Activated T-helper 17 cell treated with anti-CD3 and anti-CD28 coated beads, Interleukin-2, amount 50 U/mL, for 72 hours (primary cell): ENCODE measurements at regions not wholly inside any gene's neighbourhood (a gene's known extent, or its start where the extent isn't known, plus 50 kb on each side); places are given as distances from the start of the nearest gene placed in this dataset.

Experiments used
- ATAC-seq: fragments of 150-1000 bp; cut with Tn5 transposase; replicated peaks from 2 replicates; pipeline ENCODE4 v1.10.0; 2021; ENCODE audit warnings: mild to moderate bottlenecking, moderate library complexity
- H3K27ac Mint-ChIP-seq: one replicate; pipeline ENCODE4 v1.8.0; 2022; ENCODE audit warnings: mixed read lengths
- H3K27me3 Mint-ChIP-seq: one replicate; pipeline ENCODE4 v1.8.0; 2022; ENCODE audit warnings: mixed read lengths
- H3K36me3 Mint-ChIP-seq: one replicate; pipeline ENCODE4 v1.8.0; 2022; ENCODE audit warnings: low read depth, mild to moderate bottlenecking, mixed read lengths
- H3K4me1 Mint-ChIP-seq: one replicate; pipeline ENCODE4 v1.8.0; 2022; ENCODE audit warnings: mixed read lengths
- H3K4me3 Mint-ChIP-seq: one replicate; pipeline ENCODE4 v1.8.0; 2022; ENCODE audit warnings: mild to moderate bottlenecking, mixed read lengths
- H3K9me3 Mint-ChIP-seq: one replicate; pipeline ENCODE4 v1.8.0; 2022; ENCODE audit warnings: mixed read lengths

GRCh38 chr1:30410153-30410851 is 313.1 kb downstream of the MATN1 start:
- H3K4me3 Mint-ChIP-seq = no peak overlapping the region

GRCh38 chr1:30409476-30410152 is 313.8 kb downstream of the MATN1 start:
- no peak overlapping the region for H3K27ac Mint-ChIP-seq
- no peaks in the 10 kb centered on the region for H3K4me1 Mint-ChIP-seq
- H3K9me3 Mint-ChIP-seq = no peaks in the 10 kb centered on the region
- peaks cover 14% of the 10 kb centered on the region for H3K27me3 Mint-ChIP-seq
- no peaks in the 10 kb centered on the region for H3K36me3 Mint-ChIP-seq
- no peak overlapping the region for H3K4me3 Mint-ChIP-seq
- ATAC-seq = no peak

More at GRCh38 chr1:30410153-30410851, 313.1 kb downstream of the MATN1 start:
- Mint-ChIP-seq H3K27me3 (peaks cover 14% of the 10 kb centered on the region), H3K36me3 (no peaks in the 10 kb centered on the region), H3K9me3 (no peaks in the 10 kb centered on the region), H3K27ac (no peak overlapping the region), H3K4me1 (no peaks in the 10 kb centered on the region)
- no peak for ATAC-seq

GRCh38 chr1:30407865-30408580 is 315.4 kb downstream of the MATN1 start:
- Mint-ChIP-seq H3K27ac (no peak overlapping the region), H3K4me3 (no peak overlapping the region), H3K36me3 (no peaks in the 10 kb centered on the region), H3K4me1 (no peaks in the 10 kb centered on the region), H3K27me3 (peaks cover 19% of the 10 kb centered on the region), H3K9me3 (no peaks in the 10 kb centered on the region)
- no peak for ATAC-seq

GRCh38 chr1:30406996-30407864 is 316.2 kb downstream of the MATN1 start:
- H3K36me3 Mint-ChIP-seq = no peaks in the 10 kb centered on the region
- no peaks in the 10 kb centered on the region for H3K9me3 Mint-ChIP-seq
- H3K27me3 Mint-ChIP-seq = peaks cover 22% of the 10 kb centered on the region
- H3K4me3 Mint-ChIP-seq = no peak overlapping the region
- H3K4me1 Mint-ChIP-seq = no peaks in the 10 kb centered on the region
- ATAC-seq = no peak
- no peak overlapping the region for H3K27ac Mint-ChIP-seq

GRCh38 chr1:30405631-30406212 is 317.7 kb downstream of the MATN1 start:
- no peak for ATAC-seq
- Mint-ChIP-seq H3K4me1 (no peaks in the 10 kb centered on the region), H3K27me3 (peaks cover 26% of the 10 kb centered on the region)

GRCh38 chr1:30405081-30405480 is 318.3 kb downstream of the MATN1 start:
- Mint-ChIP-seq H3K9me3 (no peaks in the 10 kb centered on the region), H3K27me3 (peaks cover 26% of the 10 kb centered on the region), H3K4me3 (no peak overlapping the region), H3K36me3 (no peaks in the 10 kb centered on the region), H3K27ac (no peak overlapping the region), H3K4me1 (no peaks in the 10 kb centered on the region)
- no peak for ATAC-seq

More at GRCh38 chr1:30405631-30406212, 317.7 kb downstream of the MATN1 start:
- H3K36me3 Mint-ChIP-seq = no peaks in the 10 kb centered on the region
- no peak overlapping the region for H3K27ac Mint-ChIP-seq
- no peaks in the 10 kb centered on the region for H3K9me3 Mint-ChIP-seq
- no peak overlapping the region for H3K4me3 Mint-ChIP-seq

GRCh38 chr1:30404341-30404740 is 319.0 kb downstream of the MATN1 start:
- H3K4me1 Mint-ChIP-seq = no peaks in the 10 kb centered on the region
- H3K27ac Mint-ChIP-seq = no peak overlapping the region
- peaks cover 23% of the 10 kb centered on the region for H3K27me3 Mint-ChIP-seq
- H3K36me3 Mint-ChIP-seq = no peaks in the 10 kb centered on the region
- H3K9me3 Mint-ChIP-seq = no peaks in the 10 kb centered on the region
- no peak overlapping the region for H3K4me3 Mint-ChIP-seq
- ATAC-seq = no peak

GRCh38 chr1:30403726-30404125 is 319.7 kb downstream of the MATN1 start:
- Mint-ChIP-seq H3K36me3 (no peaks in the 10 kb centered on the region), H3K9me3 (no peaks in the 10 kb centered on the region), H3K27me3 (peaks cover 18% of the 10 kb centered on the region), H3K4me3 (no peak overlapping the region), H3K27ac (no peak overlapping the region), H3K4me1 (no peaks in the 10 kb centered on the region)
- no peak for ATAC-seq

- no peak for ATAC-seq
- Mint-ChIP-seq H3K27me3 (peaks cover 18% of the 10 kb centered on the region), H3K4me1 (no peaks in the 10 kb centered on the region), H3K36me3 (no peaks in the 10 kb centered on the region), H3K27ac (no peak overlapping the region), H3K4me3 (no peak overlapping the region), H3K9me3 (no peaks in the 10 kb centered on the region)
Measured at GRCh38 chr1:30403061-30403645, 320.2 kb downstream of the MATN1 start.

- no peaks in the 10 kb centered on the region for H3K36me3 Mint-ChIP-seq
- ATAC-seq = no peak
- H3K4me3 Mint-ChIP-seq = no peak overlapping the region
- no peak overlapping the region for H3K27ac Mint-ChIP-seq
- H3K4me1 Mint-ChIP-seq = no peaks in the 10 kb centered on the region
- no peaks in the 10 kb centered on the region for H3K9me3 Mint-ChIP-seq
- peaks cover 21% of the 10 kb centered on the region for H3K27me3 Mint-ChIP-seq
Measured at GRCh38 chr1:30402031-30402430, 321.4 kb downstream of the MATN1 start.

GRCh38 chr1:30400507-30400906 is 322.9 kb downstream of the MATN1 start:
- no peak for ATAC-seq
- H3K27me3 Mint-ChIP-seq = peaks cover 19% of the 10 kb centered on the region
- no peak overlapping the region for H3K27ac Mint-ChIP-seq
- no peaks in the 10 kb centered on the region for H3K36me3 Mint-ChIP-seq
- no peak overlapping the region for H3K4me3 Mint-ChIP-seq
- H3K9me3 Mint-ChIP-seq = no peaks in the 10 kb centered on the region
- no peaks in the 10 kb centered on the region for H3K4me1 Mint-ChIP-seq

GRCh38 chr1:30399026-30399425 is 324.4 kb downstream of the MATN1 start:
- Mint-ChIP-seq H3K27ac (no peak overlapping the region), H3K36me3 (no peaks in the 10 kb centered on the region), H3K4me1 (no peaks in the 10 kb centered on the region)

GRCh38 chr1:30397576-30397975 is 325.8 kb downstream of the MATN1 start:
- Mint-ChIP-seq H3K27me3 (peaks cover 23% of the 10 kb centered on the region), H3K9me3 (no peaks in the 10 kb centered on the region), H3K27ac (no peak overlapping the region), H3K4me1 (no peaks in the 10 kb centered on the region), H3K4me3 (no peak overlapping the region), H3K36me3 (no peaks in the 10 kb centered on the region)
- ATAC-seq = no peak

More at GRCh38 chr1:30399026-30399425, 324.4 kb downstream of the MATN1 start:
- no peaks in the 10 kb centered on the region for H3K9me3 Mint-ChIP-seq
- ATAC-seq = no peak
- peaks cover 19% of the 10 kb centered on the region for H3K27me3 Mint-ChIP-seq
- no peak overlapping the region for H3K4me3 Mint-ChIP-seq
